Activated T-helper 2 cell treated with anti-CD3 and anti-CD28 coated beads, Interferon-gamma antibody, Interleukin-2, Interleukin-4, amounts not matched to agents 10 μg/mL and 5 μg/mL and 100 μg/mL, durations not matched to agents 14 hours and 24 hours and 36 hours (primary cell): ENCODE measurements at regions not wholly inside any gene's neighbourhood (a gene's known extent, or its start where the extent isn't known, plus 50 kb on each side); places are given as distances from the start of the nearest gene placed in this dataset.
"Not testable (repeated sequence)": the region's sequence is repeated elsewhere in the genome, so short reads cannot be mapped to it uniquely, and the experiment has no call there.

Experiments
- DNase-seq: peaks from one replicate; pipeline ENCODE4 v3.0.0; 2021; ENCODE audit warnings: low spot score
- H3K27ac Mint-ChIP-seq: one replicate; pipeline ENCODE4 v1.8.0; 2021; ENCODE audit warnings: mixed read lengths
- H3K27me3 Mint-ChIP-seq: one replicate; pipeline ENCODE4 v1.8.0; 2021; ENCODE audit warnings: low read depth, mixed read lengths
- H3K36me3 Mint-ChIP-seq: one replicate; pipeline ENCODE4 v1.8.0; 2021; ENCODE audit warnings: low read depth, mixed read lengths
- H3K4me1 Mint-ChIP-seq: one replicate; pipeline ENCODE4 v1.8.0; 2021; ENCODE audit warnings: low read depth, mixed read lengths
- H3K4me3 Mint-ChIP-seq: one replicate; pipeline ENCODE4 v1.8.0; 2021; ENCODE audit warnings: low read depth, mild to moderate bottlenecking, moderate library complexity, mixed read lengths
- H3K9me3 Mint-ChIP-seq: one replicate; pipeline ENCODE4 v1.8.0; 2021; ENCODE audit warnings: mixed read lengths
- intact Hi-C: fragments of 100-400 bp; cut with micrococcal nuclease; formaldehyde crosslinking; loops from one replicate; pipeline ENCODE4 v1.15.1; 2023

GRCh38 chr13:69279213-69279612 is 828.4 kb upstream of the ATXN8OS start:
- Mint-ChIP-seq H3K27me3 (no peaks in the 10 kb centered on the region), H3K4me1 (no peaks in the 10 kb centered on the region), H3K9me3 (peaks cover 22% of the 10 kb centered on the region), H3K27ac (no peak overlapping the region), H3K36me3 (no peaks in the 10 kb centered on the region), H3K4me3 (no peak overlapping the region)
- DNase-seq: no peak
- intact Hi-C loops: no loop called here

- H3K27me3 Mint-ChIP-seq: no peaks in the 10 kb centered on the region
- intact Hi-C loops: no loop called here
- H3K9me3 Mint-ChIP-seq: peaks cover 24% of the 10 kb centered on the region
- no peak overlapping the region for H3K4me3 Mint-ChIP-seq
- no peaks in the 10 kb centered on the region for H3K36me3 Mint-ChIP-seq
- no peak for DNase-seq
- no peak overlapping the region for H3K27ac Mint-ChIP-seq
- no peaks in the 10 kb centered on the region for H3K4me1 Mint-ChIP-seq
Observed at GRCh38 chr13:69274231-69274630, 833.4 kb upstream of the ATXN8OS start.

- H3K27me3 Mint-ChIP-seq: no peaks in the 10 kb centered on the region
- no peak overlapping the region for H3K4me3 Mint-ChIP-seq
- no peaks in the 10 kb centered on the region for H3K36me3 Mint-ChIP-seq
- peaks cover 39% of the 10 kb centered on the region for H3K9me3 Mint-ChIP-seq
- intact Hi-C loops: no loop called here
- no peak for DNase-seq
- no peak overlapping the region for H3K27ac Mint-ChIP-seq
- H3K4me1 Mint-ChIP-seq: no peaks in the 10 kb centered on the region
Observed at GRCh38 chr13:69264362-69265334, 843.0 kb upstream of the ATXN8OS start.

- Mint-ChIP-seq H3K36me3 (no peaks in the 10 kb centered on the region), H3K27me3 (no peaks in the 10 kb centered on the region), H3K4me1 (no peaks in the 10 kb centered on the region), H3K27ac (no peak overlapping the region), H3K4me3 (no peak overlapping the region), H3K9me3 (peaks cover 40% of the 10 kb centered on the region)
- no peak for DNase-seq
- intact Hi-C loops: no loop called here
Observed at GRCh38 chr13:69243366-69243765, 864.3 kb upstream of the ATXN8OS start.

- Mint-ChIP-seq H3K36me3 (no peaks in the 10 kb centered on the region), H3K9me3 (peaks cover 53% of the 10 kb centered on the region), H3K4me3 (no peak overlapping the region), H3K27me3 (no peaks in the 10 kb centered on the region), H3K4me1 (no peaks in the 10 kb centered on the region), H3K27ac (no peak overlapping the region)
- no peak for DNase-seq
- intact Hi-C loops: no loop called here
Observed at GRCh38 chr13:69234171-69234570, 873.5 kb upstream of the ATXN8OS start.

- Mint-ChIP-seq H3K4me1 (no peaks in the 10 kb centered on the region), H3K27me3 (no peaks in the 10 kb centered on the region), H3K9me3 (peaks cover 52% of the 10 kb centered on the region), H3K36me3 (no peaks in the 10 kb centered on the region), H3K27ac (no peak overlapping the region), H3K4me3 (no peak overlapping the region)
- intact Hi-C loops: no loop called here
- DNase-seq: no peak
Observed at GRCh38 chr13:69226427-69226826, 881.2 kb upstream of the ATXN8OS start.

GRCh38 chr13:69221633-69222498 is 885.8 kb upstream of the ATXN8OS start:
- intact Hi-C loops, H3K27ac Mint-ChIP-seq: not testable (repeated sequence)

GRCh38 chr13:69213396-69213795 is 894.2 kb upstream of the ATXN8OS start:
- no peaks in the 10 kb centered on the region for H3K27me3 Mint-ChIP-seq
- no peak overlapping the region for H3K4me3 Mint-ChIP-seq
- DNase-seq: no peak
- peaks cover 36% of the 10 kb centered on the region for H3K9me3 Mint-ChIP-seq
- no peak overlapping the region for H3K27ac Mint-ChIP-seq
- no peaks in the 10 kb centered on the region for H3K36me3 Mint-ChIP-seq
- H3K4me1 Mint-ChIP-seq: no peaks in the 10 kb centered on the region
- intact Hi-C loops: no loop called here

More at GRCh38 chr13:69221633-69222498, 885.8 kb upstream of the ATXN8OS start:
- H3K9me3 Mint-ChIP-seq: peaks cover 36% of the 10 kb centered on the region
- not testable (repeated sequence) for H3K36me3 Mint-ChIP-seq, H3K4me3 Mint-ChIP-seq, H3K27me3 Mint-ChIP-seq, DNase-seq, H3K4me1 Mint-ChIP-seq

GRCh38 chr13:69204620-69205019 is 903.0 kb upstream of the ATXN8OS start:
- Mint-ChIP-seq H3K36me3 (no peaks in the 10 kb centered on the region), H3K4me1 (no peaks in the 10 kb centered on the region), H3K4me3 (no peak overlapping the region), H3K9me3 (peaks cover 26% of the 10 kb centered on the region), H3K27ac (no peak overlapping the region), H3K27me3 (no peaks in the 10 kb centered on the region)
- intact Hi-C loops: no loop called here
- DNase-seq: no peak

- H3K4me1 Mint-ChIP-seq: no peaks in the 10 kb centered on the region
- no peaks in the 10 kb centered on the region for H3K27me3 Mint-ChIP-seq
- no peak overlapping the region for H3K4me3 Mint-ChIP-seq
Observed at GRCh38 chr13:69202996-69203395, 904.6 kb upstream of the ATXN8OS start.

GRCh38 chr13:69199664-69200063 is 908.0 kb upstream of the ATXN8OS start:
- no peaks in the 10 kb centered on the region for H3K4me1 Mint-ChIP-seq
- H3K4me3 Mint-ChIP-seq: no peak overlapping the region
- intact Hi-C loops: no loop called here
- H3K27ac Mint-ChIP-seq: no peak overlapping the region
- DNase-seq: no peak
- no peaks in the 10 kb centered on the region for H3K36me3 Mint-ChIP-seq
- peaks cover 27% of the 10 kb centered on the region for H3K9me3 Mint-ChIP-seq
- H3K27me3 Mint-ChIP-seq: no peaks in the 10 kb centered on the region

More at GRCh38 chr13:69202996-69203395, 904.6 kb upstream of the ATXN8OS start:
- no peak for DNase-seq
- Mint-ChIP-seq H3K9me3 (peaks cover 29% of the 10 kb centered on the region), H3K36me3 (no peaks in the 10 kb centered on the region), H3K27ac (no peak overlapping the region)
- intact Hi-C loops: no loop called here

GRCh38 chr13:69198706-69199105 is 908.9 kb upstream of the ATXN8OS start:
- peaks cover 36% of the 10 kb centered on the region for H3K9me3 Mint-ChIP-seq
- no peaks in the 10 kb centered on the region for H3K4me1 Mint-ChIP-seq
- H3K27ac Mint-ChIP-seq: no peak overlapping the region
- no peaks in the 10 kb centered on the region for H3K36me3 Mint-ChIP-seq
- intact Hi-C loops: no loop called here
- H3K27me3 Mint-ChIP-seq: no peaks in the 10 kb centered on the region
- DNase-seq: no peak
- no peak overlapping the region for H3K4me3 Mint-ChIP-seq

GRCh38 chr13:69194130-69194529 is 913.5 kb upstream of the ATXN8OS start:
- Mint-ChIP-seq H3K36me3 (no peaks in the 10 kb centered on the region), H3K27me3 (no peaks in the 10 kb centered on the region), H3K9me3 (peaks cover 29% of the 10 kb centered on the region), H3K4me1 (no peaks in the 10 kb centered on the region), H3K4me3 (no peak overlapping the region), H3K27ac (no peak overlapping the region)
- no peak for DNase-seq
- intact Hi-C loops: no loop called here
